WI38 (cell line): ENCODE measurements at regions not wholly inside any gene's neighbourhood (a gene's known extent, or its start where the extent isn't known, plus 50 kb on each side); places are given as distances from the start of the nearest gene placed in this dataset.

Experiments
- H3K4me3 ChIP-seq: 2 replicates; pipeline ENCODE4 v1.5.1; 2011; ENCODE audit warnings: low read depth, mild to moderate bottlenecking, control low read depth, low read length
- TF ChIP-seq, protein P1 (sequence below): IDR thresholded peaks from 2 replicates; pipeline ENCODE4 v1.5.1; 2012; ENCODE audit warnings: low read depth, mild to moderate bottlenecking, control low read depth, low read length

DNA sequence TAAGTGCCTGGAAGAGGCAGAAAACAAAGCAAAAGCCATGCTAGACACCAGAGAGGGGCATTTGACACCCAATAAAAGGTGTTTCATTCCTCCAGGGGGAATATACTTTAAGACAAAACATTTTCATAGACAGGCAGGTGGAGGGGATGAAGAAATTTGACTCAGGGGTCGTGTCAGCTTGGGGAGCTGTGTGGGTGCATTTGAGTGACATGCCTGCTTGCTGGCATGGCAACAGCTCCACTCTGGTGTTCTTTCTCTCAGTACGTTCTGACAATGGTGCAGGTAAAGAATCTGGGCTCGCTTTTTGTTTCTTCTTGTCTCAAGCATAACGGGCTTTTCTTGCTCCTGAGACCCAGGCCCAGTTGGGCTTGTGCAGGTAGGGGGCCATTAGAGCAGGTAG is 292.9 kb upstream of the ATP10A start:
- TF ChIP-seq, protein P1, sequence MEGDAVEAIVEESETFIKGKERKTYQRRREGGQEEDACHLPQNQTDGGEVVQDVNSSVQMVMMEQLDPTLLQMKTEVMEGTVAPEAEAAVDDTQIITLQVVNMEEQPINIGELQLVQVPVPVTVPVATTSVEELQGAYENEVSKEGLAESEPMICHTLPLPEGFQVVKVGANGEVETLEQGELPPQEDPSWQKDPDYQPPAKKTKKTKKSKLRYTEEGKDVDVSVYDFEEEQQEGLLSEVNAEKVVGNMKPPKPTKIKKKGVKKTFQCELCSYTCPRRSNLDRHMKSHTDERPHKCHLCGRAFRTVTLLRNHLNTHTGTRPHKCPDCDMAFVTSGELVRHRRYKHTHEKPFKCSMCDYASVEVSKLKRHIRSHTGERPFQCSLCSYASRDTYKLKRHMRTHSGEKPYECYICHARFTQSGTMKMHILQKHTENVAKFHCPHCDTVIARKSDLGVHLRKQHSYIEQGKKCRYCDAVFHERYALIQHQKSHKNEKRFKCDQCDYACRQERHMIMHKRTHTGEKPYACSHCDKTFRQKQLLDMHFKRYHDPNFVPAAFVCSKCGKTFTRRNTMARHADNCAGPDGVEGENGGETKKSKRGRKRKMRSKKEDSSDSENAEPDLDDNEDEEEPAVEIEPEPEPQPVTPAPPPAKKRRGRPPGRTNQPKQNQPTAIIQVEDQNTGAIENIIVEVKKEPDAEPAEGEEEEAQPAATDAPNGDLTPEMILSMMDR, result no peak
- no peak overlapping the region for H3K4me3 ChIP-seq

DNA sequence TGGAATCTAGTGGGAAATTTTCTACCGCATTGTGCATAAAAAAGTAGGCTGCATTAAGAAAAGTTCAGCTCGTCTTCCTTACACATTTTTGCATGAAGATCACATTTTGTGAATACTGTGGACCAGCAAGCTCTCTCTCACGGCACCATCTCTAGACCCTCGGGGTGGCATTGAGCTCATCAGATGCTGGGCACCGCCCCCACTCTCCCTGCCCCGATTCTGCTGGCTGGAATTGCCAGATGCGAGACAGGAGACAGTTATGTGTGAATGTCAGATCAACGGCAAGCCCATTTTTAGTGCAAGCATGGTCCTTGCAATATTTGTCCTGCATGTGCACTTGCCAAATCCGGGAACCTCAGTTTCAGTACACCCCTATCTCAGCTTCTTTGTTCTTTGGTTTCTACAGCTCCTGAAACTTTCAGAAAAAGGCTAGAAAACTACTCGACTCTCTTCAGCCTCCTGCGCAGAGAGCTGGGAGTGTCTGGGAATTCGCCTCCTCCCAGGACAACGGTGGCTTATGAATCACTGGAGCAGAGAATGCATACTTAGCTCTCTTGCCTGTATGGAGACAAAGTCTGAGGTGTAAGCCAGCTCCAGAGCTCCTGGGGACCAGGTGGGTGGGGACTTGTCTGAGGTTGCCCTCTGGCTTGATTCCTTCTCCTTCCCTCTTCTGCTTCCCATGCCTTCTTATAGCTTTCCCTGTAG is 285.2 kb upstream of the ATP10A start:
- TF ChIP-seq, protein P1, result no peak
- no peak overlapping the region for H3K4me3 ChIP-seq

DNA sequence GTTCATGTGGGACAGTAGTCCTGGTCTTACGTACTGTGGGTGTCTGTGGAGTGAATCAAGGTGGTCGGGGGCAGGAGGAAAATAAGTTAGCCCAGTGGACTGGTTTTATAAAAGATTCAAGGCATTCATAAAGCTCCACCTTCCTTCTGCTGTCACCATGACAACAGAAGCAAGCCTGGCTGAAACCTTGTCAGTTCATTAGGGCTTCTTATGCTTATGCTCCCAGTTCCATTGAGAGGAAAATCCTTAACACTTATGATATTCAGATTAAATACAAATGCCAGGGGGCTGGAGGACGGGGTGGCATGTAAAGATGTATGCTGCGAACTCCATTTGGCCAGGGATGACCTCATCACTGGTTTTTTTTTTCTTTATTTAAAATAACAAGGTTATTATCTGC is 283.1 kb upstream of the ATP10A start:
- TF ChIP-seq, protein P1, result no peak
- H3K4me3 ChIP-seq, result no peak overlapping the region

DNA sequence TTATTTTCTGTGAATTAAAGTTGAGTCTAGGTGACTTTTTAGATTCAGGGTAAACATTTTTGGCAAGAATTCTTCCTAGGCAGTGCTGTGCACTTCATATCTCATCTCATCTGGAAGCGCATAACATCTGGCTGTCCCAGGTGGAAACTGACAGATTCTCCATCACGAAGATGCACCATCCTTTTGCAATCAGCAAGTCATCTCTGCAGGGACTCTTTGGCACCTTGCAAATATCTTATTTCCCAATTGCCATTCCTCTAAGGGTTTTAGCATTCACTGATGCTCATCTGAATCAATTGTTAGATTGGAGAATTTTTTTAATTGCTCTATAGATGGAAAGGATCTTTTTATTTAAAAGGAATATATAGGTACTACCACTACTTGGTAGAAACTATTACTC is 282.7 kb upstream of the ATP10A start:
- no peak overlapping the region for H3K4me3 ChIP-seq
- TF ChIP-seq, protein P1, result no peak

DNA sequence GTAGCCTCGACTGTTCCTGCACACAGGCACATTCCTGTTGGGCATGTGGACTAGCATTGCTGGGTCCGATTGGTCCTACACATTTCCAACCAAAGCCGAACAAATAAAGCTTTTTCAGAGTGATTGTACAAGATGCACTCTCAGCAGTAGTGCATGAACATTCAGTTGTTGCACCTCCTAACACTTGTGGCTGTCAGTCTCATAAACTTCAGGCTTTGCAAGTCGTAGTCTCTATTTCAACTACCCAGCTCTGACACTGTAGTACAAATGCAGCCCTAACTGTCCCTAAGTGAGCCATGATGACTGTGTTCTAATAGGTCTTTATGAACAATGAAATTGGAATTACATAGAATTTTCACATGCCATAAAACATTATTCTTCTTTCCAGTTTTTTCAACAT is 281.7 kb upstream of the ATP10A start:
- H3K4me3 ChIP-seq, result no peak overlapping the region
- TF ChIP-seq, protein P1, result no peak

- TF ChIP-seq, protein P1, result no peak
- no peak overlapping the region for H3K4me3 ChIP-seq
Measured at GRCh38 chr15:26143221-26143620, 280.1 kb upstream of the ATP10A start.

DNA sequence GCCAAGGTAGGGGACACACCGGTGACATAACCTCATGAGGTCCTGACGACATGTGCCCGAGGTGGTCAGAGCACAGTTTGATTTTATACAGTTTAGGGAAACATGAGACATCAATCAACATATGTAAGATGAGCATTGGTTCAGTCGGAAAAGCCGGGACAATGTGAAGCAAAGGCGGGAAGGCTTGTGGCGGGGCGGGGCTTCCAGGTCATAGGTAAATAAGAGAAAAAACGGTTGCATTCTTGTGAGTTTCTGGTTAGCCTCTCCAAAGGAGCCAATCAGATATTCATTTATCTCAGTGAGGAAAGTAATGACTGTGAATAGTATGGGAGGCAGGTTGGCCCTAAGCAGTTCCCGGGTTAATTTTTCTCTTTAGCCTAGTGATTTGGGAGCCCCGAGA is 271.7 kb upstream of the ATP10A start:
- no peak overlapping the region for H3K4me3 ChIP-seq
- TF ChIP-seq, protein P1, result no peak
